Suprapubic skin (tissue), 4 donors: ENCODE measurements at regions not wholly inside any gene's neighbourhood (a gene's known extent, or its start where the extent isn't known, plus 50 kb on each side); places are given as distances from the start of the nearest gene placed in this dataset.
A peak's percentile ranks its signal among the peaks of the same experiment; 100 is the strongest.
"Not testable (repeated sequence)": the region's sequence is repeated elsewhere in the genome, so short reads cannot be mapped to it uniquely, and the experiment has no call there.

Experiments
- DNase-seq, 2 donors: peaks; one replicate each; pipeline ENCODE4 v3.0.0-alpha.2; 2019; ENCODE audit warnings: low spot score in 2 of 2
- H3K27ac ChIP-seq: fragments of 200-600 bp; sonication (generic); one replicate; pipeline ENCODE4 v1.5.1; 2019
- H3K27me3 ChIP-seq: fragments of 200-600 bp; sonication (generic); one replicate; pipeline ENCODE4 v1.5.1; 2019
- H3K36me3 ChIP-seq: fragments of 200-600 bp; sonication (generic); one replicate; pipeline ENCODE4 v1.5.1; 2019
- H3K4me1 ChIP-seq: fragments of 200-600 bp; sonication (generic); one replicate; pipeline ENCODE4 v1.5.1; 2019
- H3K4me3 ChIP-seq: fragments of 200-600 bp; sonication (generic); one replicate; pipeline ENCODE4 v1.5.1; 2019; ENCODE audit warnings: mild to moderate bottlenecking
- H3K9me3 ChIP-seq: fragments of 200-600 bp; sonication (generic); one replicate; pipeline ENCODE4 v1.5.1; 2019
- EP300 ChIP-seq: sonication (generic); formaldehyde crosslinking; IDR thresholded peaks from one replicate; pipeline ENCODE4 v1.6.1; 2017; ENCODE audit warnings: antibody characterized with exemption
- POLR2A ChIP-seq, 2 donors: fragments of 450-650 bp; IDR thresholded peaks; one replicate each; pipeline ENCODE4 v1.6.1; 2017; ENCODE audit warnings: antibody characterized with exemption in 2 of 2, mild to moderate bottlenecking in 2 of 2, moderate library complexity in 2 of 2
- POLR2AphosphoS5 ChIP-seq, 3 donors: sonication (generic); formaldehyde crosslinking; IDR thresholded peaks; one replicate each; pipeline ENCODE4 v1.6.1; 2017; ENCODE audit warnings: antibody characterized with exemption in 3 of 3
- WGBS: methylation state at CpG from one replicate; pipeline ENCODE4 v1.1.5; 2018; 5-methylcytosine and 5-hydroxymethylcytosine counted together
- TF ChIP-seq, protein P1 (sequence below), 2 donors: fragments of 200-600 bp in 1 of 2; fragments of 450-650 bp in 1 of 2; sonication (generic) in 1 of 2; IDR thresholded peaks; one replicate each; pipeline ENCODE4 v1.5.1; 2016 to 2019; ENCODE audit warnings: antibody characterized with exemption in 2 of 2, mild to moderate bottlenecking in 1 of 2, moderate library complexity in 1 of 2

DNA sequence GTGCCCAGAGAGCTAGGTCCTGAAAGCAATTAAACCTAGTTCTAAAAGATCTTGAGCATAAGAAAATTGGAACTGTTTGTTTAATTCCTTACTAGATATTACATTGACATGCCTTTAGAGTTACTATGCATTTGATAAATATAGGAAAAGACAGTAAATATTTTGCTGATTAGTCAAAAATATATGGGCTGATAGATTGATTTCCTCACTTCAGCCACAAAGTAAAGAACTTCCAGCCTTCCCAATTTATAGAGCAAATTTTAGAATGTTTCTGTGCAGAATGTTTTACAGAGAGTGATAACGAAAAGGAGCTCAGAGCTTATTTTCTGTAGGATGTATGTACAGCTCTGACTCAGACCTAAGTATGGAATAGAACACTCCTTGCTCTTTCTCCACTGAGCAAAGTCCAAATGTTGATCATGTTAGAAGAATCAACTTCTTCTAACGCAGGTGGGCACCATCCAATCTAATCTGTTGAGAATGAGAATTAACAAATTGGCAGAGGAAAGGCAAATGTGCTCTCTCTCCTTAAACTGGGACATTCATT lies 72.9 kb upstream of the PAM start:
- no peaks in the 10 kb centered on the region for H3K4me1 ChIP-seq
- H3K27ac ChIP-seq, result no peak overlapping the region
- no peaks in the 10 kb centered on the region for H3K36me3 ChIP-seq
- no peak overlapping the region for H3K4me3 ChIP-seq
- DNase-seq, result no peak
- no peaks in the 10 kb centered on the region for H3K9me3 ChIP-seq
- WGBS, result 93% methylated on average over 2 of the region's 2 CpGs
- H3K27me3 ChIP-seq, result no peaks in the 10 kb centered on the region
- no peak for TF ChIP-seq POLR2AphosphoS5 (IDR thresholded peaks at IDR 0.05)
- TF ChIP-seq, protein P1, sequence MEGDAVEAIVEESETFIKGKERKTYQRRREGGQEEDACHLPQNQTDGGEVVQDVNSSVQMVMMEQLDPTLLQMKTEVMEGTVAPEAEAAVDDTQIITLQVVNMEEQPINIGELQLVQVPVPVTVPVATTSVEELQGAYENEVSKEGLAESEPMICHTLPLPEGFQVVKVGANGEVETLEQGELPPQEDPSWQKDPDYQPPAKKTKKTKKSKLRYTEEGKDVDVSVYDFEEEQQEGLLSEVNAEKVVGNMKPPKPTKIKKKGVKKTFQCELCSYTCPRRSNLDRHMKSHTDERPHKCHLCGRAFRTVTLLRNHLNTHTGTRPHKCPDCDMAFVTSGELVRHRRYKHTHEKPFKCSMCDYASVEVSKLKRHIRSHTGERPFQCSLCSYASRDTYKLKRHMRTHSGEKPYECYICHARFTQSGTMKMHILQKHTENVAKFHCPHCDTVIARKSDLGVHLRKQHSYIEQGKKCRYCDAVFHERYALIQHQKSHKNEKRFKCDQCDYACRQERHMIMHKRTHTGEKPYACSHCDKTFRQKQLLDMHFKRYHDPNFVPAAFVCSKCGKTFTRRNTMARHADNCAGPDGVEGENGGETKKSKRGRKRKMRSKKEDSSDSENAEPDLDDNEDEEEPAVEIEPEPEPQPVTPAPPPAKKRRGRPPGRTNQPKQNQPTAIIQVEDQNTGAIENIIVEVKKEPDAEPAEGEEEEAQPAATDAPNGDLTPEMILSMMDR (IDR thresholded peaks at IDR 0.05), result no peak
- TF ChIP-seq POLR2A (IDR thresholded peaks at IDR 0.05), result no peak
- TF ChIP-seq EP300, result no peak

DNA sequence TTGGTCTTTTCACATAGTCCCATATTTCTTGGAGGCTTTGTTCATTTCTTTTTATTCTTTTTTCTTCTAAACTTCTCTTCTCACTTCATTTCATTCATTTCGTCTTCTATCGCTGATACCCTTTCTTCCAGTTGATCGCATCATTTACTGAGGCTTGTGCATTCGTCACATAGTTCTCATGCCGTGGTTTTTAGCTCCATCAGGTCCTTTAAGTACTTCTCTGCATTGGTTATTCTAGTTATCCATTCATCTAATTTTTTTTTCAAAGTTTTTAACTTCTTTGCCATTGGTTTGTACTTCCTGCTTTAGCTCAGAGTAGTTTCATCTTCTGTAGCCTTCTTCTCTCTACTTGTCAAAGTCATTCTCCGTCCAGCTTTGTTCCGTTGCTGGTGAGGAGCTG lies 67.0 kb upstream of the PAM start:
- not testable (repeated sequence) for H3K4me1 ChIP-seq, H3K27ac ChIP-seq, H3K36me3 ChIP-seq, DNase-seq, H3K27me3 ChIP-seq, H3K4me3 ChIP-seq, H3K9me3 ChIP-seq
- WGBS, result 95% methylated on average over 7 of the region's 7 CpGs

DNA sequence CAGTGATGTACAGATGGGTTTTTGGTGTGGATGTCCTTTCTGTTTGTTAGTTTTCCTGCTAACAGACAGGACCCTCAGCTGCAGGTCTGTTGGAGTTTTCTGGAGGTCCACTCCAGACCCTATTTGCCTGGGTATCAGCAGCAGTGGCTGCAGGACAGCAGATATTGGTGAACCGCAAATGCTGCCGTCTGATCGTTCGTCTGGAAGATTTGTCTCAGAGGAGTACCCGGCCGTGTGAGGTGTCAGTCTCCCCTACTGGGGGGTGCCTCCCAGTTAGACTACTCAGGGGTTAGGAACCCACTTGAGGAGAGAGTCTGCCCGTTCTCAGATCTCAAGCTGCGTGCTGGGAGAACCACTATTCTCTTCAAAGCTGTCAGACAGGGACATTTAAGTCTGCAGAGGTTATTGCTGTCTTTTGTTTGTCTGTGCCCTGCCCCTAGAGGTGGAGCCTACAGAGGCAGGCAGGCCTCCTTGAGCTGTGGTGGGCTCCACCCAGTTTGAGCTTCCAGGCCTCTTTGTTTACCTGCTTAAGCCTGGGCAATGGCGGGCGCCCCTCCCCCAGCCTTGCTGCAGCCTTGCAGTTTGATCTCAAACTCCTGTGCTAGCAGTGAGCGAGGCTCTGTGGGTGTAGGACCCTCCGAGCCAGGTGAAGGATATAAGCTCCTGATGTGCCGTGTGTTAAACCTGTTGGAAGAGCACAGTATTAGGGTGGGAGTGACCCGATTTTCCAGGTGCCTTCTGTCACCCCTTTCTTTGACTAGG lies 66.3 kb upstream of the PAM start:
- H3K27me3 ChIP-seq, H3K4me3 ChIP-seq, H3K36me3 ChIP-seq, DNase-seq, H3K9me3 ChIP-seq, H3K4me1 ChIP-seq, H3K27ac ChIP-seq: not testable (repeated sequence)
- WGBS, result 97% methylated on average over 10 of the region's 14 CpGs

DNA sequence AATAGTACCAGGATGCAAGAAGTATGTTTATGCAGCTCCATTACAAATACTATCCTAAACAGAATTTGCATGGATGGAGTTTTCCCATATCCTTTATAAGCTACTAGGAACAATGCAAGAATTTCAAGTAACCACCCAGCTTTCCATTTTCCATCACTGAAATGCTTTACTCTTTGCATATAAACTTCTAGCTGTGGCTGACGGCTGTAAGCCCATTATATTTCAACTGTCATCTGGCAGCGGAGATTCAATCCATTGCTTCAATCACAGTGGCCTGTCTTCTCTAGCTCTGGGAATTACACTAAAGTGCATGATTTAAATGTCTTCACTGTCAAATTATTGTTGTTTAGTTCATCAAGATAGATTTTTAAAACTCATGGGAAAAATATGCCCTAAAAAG lies 64.2 kb upstream of the PAM start:
- no peaks in the 10 kb centered on the region for H3K9me3 ChIP-seq
- no peaks in the 10 kb centered on the region for H3K4me1 ChIP-seq
- H3K36me3 ChIP-seq, result no peaks in the 10 kb centered on the region
- no peaks in the 10 kb centered on the region for H3K27me3 ChIP-seq
- 66% methylated on average over 2 of the region's 2 CpGs for WGBS
- DNase-seq, result no peak
- TF ChIP-seq, protein P1 (IDR thresholded peaks at IDR 0.05), result no peak
- no peak for TF ChIP-seq POLR2A (IDR thresholded peaks at IDR 0.05)
- TF ChIP-seq POLR2AphosphoS5 (IDR thresholded peaks at IDR 0.05), result no peak
- TF ChIP-seq EP300, result no peak
- no peak overlapping the region for H3K27ac ChIP-seq
- H3K4me3 ChIP-seq, result no peak overlapping the region

DNA sequence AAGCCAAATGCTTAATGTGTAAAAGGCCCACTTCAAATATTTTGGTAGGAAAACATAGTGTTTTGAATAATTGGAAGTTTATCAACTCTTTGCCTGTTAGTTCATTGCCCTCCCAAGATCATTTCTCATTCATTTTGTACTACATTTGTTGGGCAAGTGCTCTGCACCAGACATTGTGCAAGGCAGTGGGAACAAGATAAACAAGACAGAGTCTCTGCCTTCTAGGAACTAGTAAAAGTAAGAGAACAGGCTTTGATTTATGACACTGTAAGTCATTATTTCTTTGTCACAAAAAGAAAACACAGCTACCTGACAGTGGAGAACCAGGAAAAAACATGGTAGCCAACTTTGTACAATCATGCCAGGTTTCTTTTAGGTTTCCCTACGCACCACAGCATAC lies 63.7 kb upstream of the PAM start:
- no peak overlapping the region for H3K27ac ChIP-seq
- no peaks in the 10 kb centered on the region for H3K27me3 ChIP-seq
- no peaks in the 10 kb centered on the region for H3K9me3 ChIP-seq
- H3K4me3 ChIP-seq, result no peak overlapping the region
- WGBS, result 73% methylated on average over 1 of the region's 1 CpG
- no peaks in the 10 kb centered on the region for H3K4me1 ChIP-seq
- H3K36me3 ChIP-seq, result no peaks in the 10 kb centered on the region
- TF ChIP-seq POLR2A (IDR thresholded peaks at IDR 0.05), result no peak
- peak in 1 of 3 donors; percentile 50 for TF ChIP-seq POLR2AphosphoS5 (IDR thresholded peaks at IDR 0.05)
- TF ChIP-seq, protein P1 (IDR thresholded peaks at IDR 0.05), result no peak
- TF ChIP-seq EP300, result no peak
- DNase-seq, result no peak

DNA sequence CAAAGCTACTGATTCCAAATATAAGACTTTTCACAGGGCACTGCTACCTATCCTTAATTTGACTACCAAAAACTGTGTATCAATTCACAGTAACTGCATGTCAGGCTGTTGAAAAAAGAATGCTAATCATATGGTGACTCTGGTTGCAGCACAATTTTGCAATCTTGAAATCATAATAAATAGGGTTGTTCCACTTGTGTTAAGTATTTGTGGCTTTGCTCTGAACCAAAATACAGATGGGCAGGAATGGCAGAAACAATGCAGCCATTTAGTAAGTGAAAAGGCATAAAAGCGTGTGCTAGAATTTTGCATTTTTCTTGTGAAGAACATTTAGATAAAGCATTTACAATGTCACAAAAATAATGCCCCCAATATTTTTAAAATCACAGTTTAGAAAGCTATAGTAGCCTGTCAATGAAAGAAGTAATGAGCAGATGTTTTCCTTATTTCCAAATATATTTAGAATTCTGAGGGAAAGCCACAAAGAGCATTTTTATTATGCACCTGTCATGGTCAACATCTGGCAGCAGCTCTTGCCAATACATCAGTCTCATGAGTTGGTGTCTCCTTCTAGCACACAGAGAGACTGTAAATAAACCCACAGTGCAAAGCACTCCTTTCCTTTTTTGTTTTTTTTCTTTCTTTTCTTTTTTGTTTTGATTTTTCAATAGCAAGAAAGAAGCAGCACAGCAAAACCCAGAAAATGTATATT lies 54.8 kb upstream of the PAM start:
- Histone ChIP-seq H3K27me3 (no peaks in the 10 kb centered on the region), H3K4me3 (no peak overlapping the region), H3K36me3 (no peaks in the 10 kb centered on the region), H3K4me1 (no peaks in the 10 kb centered on the region), H3K9me3 (no peaks in the 10 kb centered on the region), H3K27ac (no peak overlapping the region)
- DNase-seq, result no peak
- WGBS, result 71% methylated on average over 1 of the region's 1 CpG
- no peak for TF ChIP-seq EP300
